Activated B cell treated with CpG ODN at 0.5 μM for 24 hours (primary cell): ENCODE measurements at regions not wholly inside any gene's neighbourhood (a gene's known extent, or its start where the extent isn't known, plus 50 kb on each side); places are given as distances from the start of the nearest gene placed in this dataset.

Source experiments
- ATAC-seq: fragments of 200-7000 bp; cut with Tn5 transposase; one replicate; pipeline ENCODE4 v1.10.0; 2021; ENCODE audit warnings: low read depth, mild to moderate bottlenecking, moderate library complexity
- CTCF ChIA-PET: fragments of 350-600 bp; sonication (Branson Sonifier 250); formaldehyde crosslinking; loops from one replicate; lab custom pipeline; 2021; ENCODE audit warnings: antibody characterized with exemption; lab: Charles Lee
- POLR2A ChIA-PET: fragments of 350-600 bp; sonication (Branson Sonifier 250); formaldehyde crosslinking; loops from one replicate; lab custom pipeline; 2021; ENCODE audit warnings: antibody characterized with exemption; lab: Charles Lee
- DNase-seq: peaks from one replicate; pipeline ENCODE4 v3.0.0; 2022
- H3K27ac Mint-ChIP-seq: one replicate; pipeline ENCODE4 v1.8.0; 2020; ENCODE audit warnings: mixed read lengths
- H3K27me3 Mint-ChIP-seq: one replicate; pipeline ENCODE4 v1.8.0; 2021; ENCODE audit warnings: mixed read lengths
- H3K36me3 Mint-ChIP-seq: one replicate; pipeline ENCODE4 v1.8.0; 2021; ENCODE audit warnings: low read depth, mixed read lengths
- H3K4me1 Mint-ChIP-seq: one replicate; pipeline ENCODE4 v1.8.0; 2021; ENCODE audit warnings: mixed read lengths
- H3K4me3 Mint-ChIP-seq: one replicate; pipeline ENCODE4 v1.8.0; 2020; ENCODE audit warnings: mild to moderate bottlenecking, mixed read lengths
- H3K9me3 Mint-ChIP-seq: one replicate; pipeline ENCODE4 v1.8.0; 2020; ENCODE audit warnings: mixed read lengths
- CTCF ChIP-seq: fragments of 200-600 bp; IDR thresholded peaks from one replicate; pipeline ENCODE4 v1.8.0; 2022; ENCODE audit warnings: antibody characterized with exemption, mild to moderate bottlenecking
- intact Hi-C: fragments of 100-400 bp; cut with micrococcal nuclease; formaldehyde crosslinking; loops from one replicate; pipeline ENCODE4 v1.15.1; 2024

- Mint-ChIP-seq H3K4me1 (no peaks in the 10 kb centered on the region), H3K4me3 (no peak overlapping the region), H3K36me3 (no peaks in the 10 kb centered on the region), H3K9me3 (peaks cover 7% of the 10 kb centered on the region), H3K27ac (no peak overlapping the region), H3K27me3 (no peaks in the 10 kb centered on the region)
- CTCF ChIA-PET = no interaction called here
- DNase-seq (no peak), ATAC-seq (no peak)
- POLR2A ChIA-PET = no interaction called here
- intact Hi-C loops = no loop called here
- no peak for TF ChIP-seq CTCF
Measured at GRCh38 chr15:37518436-37518835, 416.0 kb upstream of the TMCO5A start.

GRCh38 chr15:37520026-37520425, 414.4 kb upstream of the TMCO5A start:
- no peak for ATAC-seq
- no peak for DNase-seq
- no peak for TF ChIP-seq CTCF
- Mint-ChIP-seq H3K9me3 (peaks cover 9% of the 10 kb centered on the region), H3K27ac (no peak overlapping the region), H3K36me3 (no peaks in the 10 kb centered on the region), H3K27me3 (no peaks in the 10 kb centered on the region), H3K4me3 (no peak overlapping the region), H3K4me1 (no peaks in the 10 kb centered on the region)
- ChIA-PET POLR2A (no interaction called here), CTCF (no interaction called here)
- intact Hi-C loops = no loop called here

- TF ChIP-seq CTCF = no peak
- no peaks in the 10 kb centered on the region for H3K4me1 Mint-ChIP-seq
- intact Hi-C loops = no loop called here
- H3K27ac Mint-ChIP-seq = no peak overlapping the region
- H3K36me3 Mint-ChIP-seq = no peaks in the 10 kb centered on the region
- CTCF ChIA-PET = no interaction called here
- H3K4me3 Mint-ChIP-seq = no peak overlapping the region
- POLR2A ChIA-PET = no interaction called here
- peaks cover 9% of the 10 kb centered on the region for H3K9me3 Mint-ChIP-seq
- no peak for DNase-seq
- no peak for ATAC-seq
- H3K27me3 Mint-ChIP-seq = no peaks in the 10 kb centered on the region
Measured at GRCh38 chr15:37520882-37521281, 413.6 kb upstream of the TMCO5A start.

- Mint-ChIP-seq H3K27ac (no peak overlapping the region), H3K27me3 (no peaks in the 10 kb centered on the region), H3K4me3 (no peak overlapping the region), H3K9me3 (peaks cover 3% of the 10 kb centered on the region), H3K36me3 (no peaks in the 10 kb centered on the region), H3K4me1 (no peaks in the 10 kb centered on the region)
- DNase-seq = no peak
- TF ChIP-seq CTCF = no peak
- no peak for ATAC-seq
- intact Hi-C loops = no loop called here
- ChIA-PET POLR2A (no interaction called here), CTCF (no interaction called here)
Measured at GRCh38 chr15:37524601-37525000, 409.8 kb upstream of the TMCO5A start.

- DNase-seq = no peak
Measured at GRCh38 chr15:37528432-37528831, 406.0 kb upstream of the TMCO5A start.

More at GRCh38 chr15:37528432-37528831, 406.0 kb upstream of the TMCO5A start:
- TF ChIP-seq CTCF = no peak
- ATAC-seq = no peak
- Mint-ChIP-seq H3K4me1 (no peaks in the 10 kb centered on the region), H3K27me3 (no peaks in the 10 kb centered on the region), H3K36me3 (no peaks in the 10 kb centered on the region), H3K4me3 (no peak overlapping the region), H3K27ac (no peak overlapping the region), H3K9me3 (peaks cover 6% of the 10 kb centered on the region)
- POLR2A ChIA-PET = no interaction called here
- CTCF ChIA-PET = no interaction called here
- intact Hi-C loops = no loop called here
